Subcutaneous abdominal adipose tissue (tissue), 5 donors: ENCODE measurements at regions not wholly inside any gene's neighbourhood (a gene's known extent, or its start where the extent isn't known, plus 50 kb on each side); places are given as distances from the start of the nearest gene placed in this dataset.
"Not testable (repeated sequence)": the region's sequence is repeated elsewhere in the genome, so short reads cannot be mapped to it uniquely, and the experiment has no call there.

Experiments
- H3K27ac ChIP-seq: one replicate; pipeline ENCODE4 v1.7.0; 2013; ENCODE audit warnings: low read depth, mild to moderate bottlenecking, inconsistent platforms, low read length, moderate library complexity
- H3K27me3 ChIP-seq, 5 donors: one replicate each; pipeline ENCODE4 v1.7.0; 2013; ENCODE audit warnings: low read length in 5 of 5, inconsistent platforms in 1 of 5; ENCODE audit not compliant: control insufficient read depth in 5 of 5, insufficient read depth in 4 of 5
- H3K36me3 ChIP-seq, 5 donors: one replicate each; pipeline ENCODE4 v1.7.0; 2013; ENCODE audit warnings: low read length in 5 of 5; ENCODE audit not compliant: control insufficient read depth in 5 of 5, insufficient read depth in 5 of 5
- H3K4me1 ChIP-seq, 5 donors: one replicate each; pipeline ENCODE4 v1.7.0; 2013; ENCODE audit warnings: low read length in 5 of 5, mild to moderate bottlenecking in 3 of 5, moderate library complexity in 1 of 5; ENCODE audit not compliant: control insufficient read depth in 5 of 5, insufficient read depth in 5 of 5
- H3K4me3 ChIP-seq, 5 donors: one replicate each; pipeline ENCODE4 v1.7.0; 2013; ENCODE audit warnings: low read length in 5 of 5, low read depth in 1 of 5
- H3K9ac ChIP-seq, 5 donors: one replicate each; pipeline ENCODE4 v1.7.0; 2013; ENCODE audit warnings: low read length in 5 of 5, mild to moderate bottlenecking in 4 of 5, moderate library complexity in 3 of 5
- H3K9me3 ChIP-seq, 5 donors: one replicate each; pipeline ENCODE4 v1.7.0; 2013; ENCODE audit warnings: low read length in 5 of 5; ENCODE audit not compliant: control insufficient read depth in 5 of 5
- donor health status: healthy.
- donor health status: healthy.
- donor health status: healthy.
- donor health status: healthy.
- donor health status: healthy.

DNA sequence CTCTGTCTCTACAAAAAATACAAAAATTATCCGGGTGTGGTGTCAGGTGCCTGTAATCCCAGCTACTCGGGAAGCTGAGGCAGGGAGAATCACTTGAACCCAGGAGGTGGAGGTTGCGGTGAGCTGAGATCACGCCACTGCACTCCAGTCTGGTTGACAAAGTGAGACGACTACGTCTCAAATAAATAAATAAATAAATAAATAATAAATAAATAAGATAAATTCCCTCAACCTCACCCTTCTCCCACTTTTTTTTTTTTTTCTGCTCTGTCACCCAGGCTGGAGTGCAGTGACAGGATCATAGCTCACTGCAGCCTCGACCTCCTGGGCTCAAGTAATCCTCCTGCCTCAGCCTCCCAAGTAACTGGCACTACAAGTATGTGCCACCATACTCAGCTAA lies 125.9 kb upstream of the CACNA1A start:
- H3K27me3 ChIP-seq: peaks cover 0 to 12% (median 0%) of the 10 kb centered on the region in 5 donors
- H3K4me3 ChIP-seq, H3K27ac ChIP-seq, H3K36me3 ChIP-seq, H3K4me1 ChIP-seq, H3K9me3 ChIP-seq, H3K9ac ChIP-seq: not testable (repeated sequence)

DNA sequence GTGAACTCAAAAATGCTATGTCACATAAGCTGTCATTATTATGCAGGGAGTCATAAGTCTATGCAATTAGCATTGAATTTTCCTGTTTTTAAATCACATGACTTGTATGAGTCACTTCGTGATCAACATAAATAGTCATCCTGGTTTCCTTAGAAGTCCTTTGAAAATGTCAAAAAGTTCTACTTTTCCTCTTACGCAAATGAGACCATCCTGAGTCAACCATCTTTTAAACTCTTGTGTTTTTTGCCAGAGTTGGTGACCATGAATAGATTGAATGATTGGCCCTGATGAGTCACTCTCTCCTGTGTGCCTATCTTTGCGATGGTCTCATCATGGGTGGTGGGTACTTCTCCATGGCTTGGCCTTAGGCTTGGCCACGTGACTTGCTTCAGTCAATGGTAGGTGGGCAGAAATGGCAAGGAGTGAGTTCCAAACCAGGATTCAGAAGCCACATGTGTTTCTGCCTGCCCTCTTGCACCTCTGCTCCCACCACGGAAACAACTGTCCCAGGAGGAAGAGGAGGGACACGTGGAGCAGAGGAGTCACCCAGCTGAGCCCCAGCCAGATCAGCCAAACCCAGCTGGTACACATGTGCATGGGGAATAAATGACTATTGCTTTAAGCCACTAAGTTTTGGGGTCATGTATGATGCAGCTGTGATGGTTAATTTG lies 123.5 kb upstream of the CACNA1A start:
- no peak overlapping the region for H3K27ac ChIP-seq
- no peaks in the 10 kb centered on the region for H3K36me3 ChIP-seq
- no peaks in the 10 kb centered on the region for H3K4me1 ChIP-seq
- H3K4me3 ChIP-seq: no peak overlapping the region
- no peak overlapping the region for H3K9ac ChIP-seq
- peaks cover 0 to 3% (median 0%) of the 10 kb centered on the region in 5 donors for H3K9me3 ChIP-seq
- H3K27me3 ChIP-seq: peaks cover 0 to 16% (median 11%) of the 10 kb centered on the region in 5 donors

DNA sequence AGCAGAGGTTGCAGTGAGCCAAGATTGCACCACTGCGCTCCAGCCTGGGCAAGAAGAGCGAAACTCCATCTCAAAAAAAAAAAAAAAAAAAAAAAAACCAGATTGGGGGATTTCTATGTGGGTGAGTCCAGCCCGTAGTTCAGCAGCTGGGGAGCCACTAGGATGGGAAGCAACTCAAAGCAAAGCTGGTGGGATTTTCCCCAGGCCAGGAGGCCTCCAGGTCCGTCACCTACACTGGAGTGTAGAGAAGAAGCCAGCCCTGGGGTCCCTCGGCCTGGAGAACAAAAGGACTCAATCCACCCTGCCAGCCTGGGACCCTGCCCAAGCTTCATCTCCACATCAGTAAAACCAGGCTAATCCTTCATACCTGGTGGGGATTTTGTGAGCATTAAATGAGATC lies 121.3 kb upstream of the CACNA1A start:
- H3K36me3 ChIP-seq: no peaks in the 10 kb centered on the region
- H3K27me3 ChIP-seq: peaks cover 16 to 31% (median 27%) of the 10 kb centered on the region in 5 donors
- no peak overlapping the region for H3K9ac ChIP-seq
- no peak overlapping the region for H3K27ac ChIP-seq
- peaks cover 0 to 2% (median 0%) of the 10 kb centered on the region in 5 donors for H3K9me3 ChIP-seq
- no peak overlapping the region for H3K4me3 ChIP-seq
- H3K4me1 ChIP-seq: no peaks in the 10 kb centered on the region

DNA sequence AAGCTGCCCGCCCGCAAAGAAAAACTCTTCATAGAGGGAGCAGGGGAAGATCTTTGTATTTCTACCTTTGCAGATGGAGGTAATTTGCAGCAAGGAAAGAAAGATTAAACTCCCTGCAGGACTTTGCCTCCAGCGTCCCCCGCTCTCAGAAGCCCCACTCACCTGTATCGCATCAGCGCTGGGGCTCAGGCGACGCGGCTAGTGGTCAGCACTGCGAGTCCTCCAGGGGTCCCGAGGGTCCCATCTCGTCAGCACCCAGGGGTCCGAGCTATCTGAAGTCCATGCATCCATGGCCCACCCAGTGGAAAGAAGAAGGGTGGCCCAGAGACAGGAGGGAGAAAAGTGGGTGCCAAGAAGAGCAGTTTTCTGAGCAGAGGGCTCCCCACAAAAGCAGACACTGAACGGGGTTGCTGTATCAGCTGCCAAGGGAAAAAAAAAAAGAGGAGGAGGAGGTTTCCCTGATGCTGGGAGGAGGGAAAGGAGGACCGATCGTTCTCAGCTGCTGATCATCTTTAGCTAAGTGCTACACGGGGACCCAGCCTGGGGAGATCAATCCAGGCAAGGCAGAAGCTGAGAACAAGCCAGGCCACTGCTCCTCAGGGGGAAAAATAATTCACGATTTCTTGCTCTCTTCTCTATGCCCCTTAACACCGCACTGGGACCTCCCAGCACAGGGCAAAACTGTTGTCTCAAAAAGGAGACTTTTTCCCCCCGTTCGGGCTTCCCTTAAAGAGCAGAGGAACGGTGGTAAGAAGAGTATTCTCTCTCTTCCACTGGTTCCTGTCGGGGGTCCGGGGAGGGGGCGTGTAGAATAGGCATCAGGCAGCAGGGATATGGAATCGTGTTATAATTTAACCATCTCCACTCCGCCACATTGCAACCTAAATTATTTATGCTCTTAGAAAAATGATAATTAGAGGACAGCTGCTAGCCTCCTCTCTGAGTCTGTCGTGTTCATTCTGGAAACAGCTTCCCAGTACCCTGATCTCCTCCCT lies 117.7 kb upstream of the CACNA1A start:
- Histone ChIP-seq H3K27me3 (peaks cover 16 to 35% (median 23%) of the 10 kb centered on the region in 5 donors), H3K27ac (no peak overlapping the region), H3K36me3 (no peaks in the 10 kb centered on the region), H3K9me3 (no peaks in the 10 kb centered on the region), H3K9ac (no peak overlapping the region), H3K4me3 (no peak overlapping the region), H3K4me1 (no peaks in the 10 kb centered on the region)

DNA sequence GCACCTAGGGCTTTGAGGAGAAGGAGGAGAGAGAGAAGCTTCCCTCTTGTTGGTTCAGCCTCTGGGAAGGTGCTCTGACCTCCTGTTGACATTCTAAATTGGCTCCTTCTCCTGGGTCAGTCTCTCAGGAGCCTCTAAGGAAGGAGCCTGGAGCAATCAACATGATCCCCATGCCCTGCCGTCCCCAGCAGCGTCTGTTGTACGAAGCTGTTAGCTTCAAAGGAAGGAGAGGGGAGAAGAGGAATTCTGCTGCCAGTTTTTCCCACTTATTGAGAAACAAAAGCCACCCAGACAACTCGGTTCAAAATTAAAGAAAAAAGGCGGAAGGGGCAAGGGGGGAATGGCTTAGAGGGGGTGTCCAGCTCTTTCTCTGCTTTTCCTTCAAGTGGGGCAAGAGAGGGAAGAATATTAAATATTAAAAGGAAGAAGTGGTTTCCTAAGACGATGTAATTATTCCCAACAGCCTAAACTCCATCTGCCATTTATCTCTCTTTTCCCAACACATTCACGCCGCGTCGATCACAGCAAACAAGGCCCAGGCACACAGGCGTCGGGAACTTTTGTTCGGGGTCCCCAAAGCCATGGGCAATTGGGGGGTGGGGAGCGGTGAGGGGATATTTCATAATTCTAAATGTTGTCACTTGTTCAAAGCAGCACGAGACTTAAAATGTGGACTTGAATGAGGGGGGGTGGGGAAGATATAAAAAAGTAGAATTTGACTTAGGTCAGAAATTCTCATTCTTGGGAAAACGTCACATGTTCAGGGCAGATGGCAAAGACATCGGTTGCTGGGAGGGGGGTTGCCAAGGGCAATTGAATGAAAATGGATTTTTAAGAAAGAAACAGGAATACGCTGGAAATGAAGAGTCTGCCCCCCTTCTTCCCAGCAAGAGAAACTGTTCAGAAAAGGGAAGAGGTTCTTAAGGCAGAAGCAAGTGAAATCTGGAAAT lies 116.8 kb upstream of the CACNA1A start:
- H3K27ac ChIP-seq: no peak overlapping the region
- H3K4me3 ChIP-seq: no peak overlapping the region
- peaks cover 20 to 36% (median 23%) of the 10 kb centered on the region in 5 donors for H3K27me3 ChIP-seq
- H3K4me1 ChIP-seq: no peaks in the 10 kb centered on the region
- H3K36me3 ChIP-seq: no peaks in the 10 kb centered on the region
- no peak overlapping the region for H3K9ac ChIP-seq
- no peaks in the 10 kb centered on the region for H3K9me3 ChIP-seq

DNA sequence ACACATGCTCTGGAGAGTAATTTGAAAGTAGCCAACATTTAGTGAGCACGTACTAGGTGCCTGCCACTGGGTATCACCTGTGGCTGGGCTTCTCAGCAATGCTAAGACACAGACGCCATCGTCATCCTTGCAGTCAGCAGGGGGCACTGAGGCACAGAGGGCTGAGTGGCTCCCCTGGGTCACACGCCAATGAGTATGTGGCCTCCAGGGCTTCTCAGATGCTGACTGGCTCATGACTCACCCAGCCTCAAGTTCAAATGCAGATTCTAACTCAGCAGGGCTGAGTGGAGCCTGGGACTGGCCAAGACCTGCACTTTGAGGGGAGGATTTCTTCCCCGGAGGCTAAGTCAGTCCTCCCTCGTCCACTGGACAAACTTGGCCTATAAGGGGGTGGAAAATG lies 115.1 kb upstream of the CACNA1A start:
- Histone ChIP-seq H3K9me3 (no peaks in the 10 kb centered on the region), H3K27me3 (peaks cover 22 to 40% (median 26%) of the 10 kb centered on the region in 5 donors), H3K4me3 (no peak overlapping the region), H3K9ac (no peak overlapping the region), H3K27ac (no peak overlapping the region), H3K36me3 (no peaks in the 10 kb centered on the region), H3K4me1 (no peaks in the 10 kb centered on the region)

DNA sequence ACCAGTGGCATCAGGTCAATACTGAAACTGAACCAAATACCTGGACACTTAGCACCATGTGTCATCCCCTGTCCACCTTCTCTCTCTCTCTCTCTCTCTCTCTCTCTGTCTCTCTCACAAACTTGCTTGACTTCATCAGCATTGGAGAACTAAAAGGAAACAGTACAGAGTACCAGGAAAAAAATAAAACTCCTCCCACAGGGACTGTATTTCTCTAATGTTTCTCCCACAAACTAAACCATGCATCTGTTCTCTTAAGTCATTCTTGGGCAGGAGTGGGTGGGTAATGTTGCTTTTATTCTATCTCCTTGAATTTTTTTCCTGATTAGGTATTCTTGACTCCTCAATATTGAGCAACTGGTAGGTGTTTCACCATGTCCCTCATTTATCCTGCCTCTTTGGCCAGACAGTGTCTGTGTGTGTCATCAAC lies 112.9 kb upstream of the CACNA1A start:
- no peak overlapping the region for H3K9ac ChIP-seq
- no peaks in the 10 kb centered on the region for H3K36me3 ChIP-seq
- H3K4me3 ChIP-seq: no peak overlapping the region
- no peaks in the 10 kb centered on the region for H3K4me1 ChIP-seq
- H3K27me3 ChIP-seq: peaks cover 17 to 30% (median 21%) of the 10 kb centered on the region in 5 donors
- H3K27ac ChIP-seq: no peak overlapping the region
- no peaks in the 10 kb centered on the region for H3K9me3 ChIP-seq

DNA sequence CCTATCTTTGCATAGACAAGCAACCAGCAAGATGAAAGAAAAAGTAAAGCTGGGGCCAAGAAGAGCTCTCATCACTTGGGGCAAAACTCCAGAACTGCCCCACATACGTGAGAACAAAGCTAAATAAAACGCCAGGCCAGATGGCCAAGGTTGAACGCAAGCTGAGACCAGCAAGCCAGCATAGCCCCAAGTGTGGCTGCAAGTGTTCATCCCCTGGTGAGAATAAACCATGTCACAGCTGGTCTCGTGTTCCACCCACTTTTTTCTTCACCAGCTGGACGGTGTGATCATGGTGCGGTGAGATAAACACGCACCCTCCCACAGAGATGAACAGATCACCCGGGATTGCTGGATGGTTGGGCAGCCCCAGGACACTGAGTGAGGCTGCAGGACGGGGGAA lies 109.6 kb upstream of the CACNA1A start:
- Histone ChIP-seq H3K9me3 (no peaks in the 10 kb centered on the region), H3K9ac (no peak overlapping the region), H3K27ac (no peak overlapping the region), H3K4me1 (no peaks in the 10 kb centered on the region), H3K27me3 (peaks cover 3 to 15% (median 6%) of the 10 kb centered on the region in 5 donors), H3K4me3 (no peak overlapping the region), H3K36me3 (no peaks in the 10 kb centered on the region)

DNA sequence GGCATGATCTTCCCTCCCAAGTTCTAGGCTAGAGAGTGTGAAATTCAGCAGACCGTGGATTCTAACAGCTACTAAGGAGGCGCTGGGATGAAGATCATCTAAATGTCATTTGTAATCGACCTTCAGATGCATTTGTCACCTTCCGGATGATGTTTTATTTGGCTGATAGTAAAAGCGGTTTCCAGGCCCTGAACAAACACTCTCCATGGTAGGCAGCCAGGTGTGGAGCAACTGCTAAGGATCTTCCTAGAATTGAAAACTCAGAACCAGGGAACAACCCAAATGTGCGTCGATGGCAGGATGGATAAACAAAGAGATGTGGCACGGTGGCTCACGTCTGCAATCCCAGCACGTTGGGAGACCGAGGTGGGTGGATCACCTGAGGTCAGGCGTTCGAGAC lies 107.2 kb upstream of the CACNA1A start:
- H3K4me3 ChIP-seq: no peak overlapping the region
- peaks cover 5 to 15% (median 6%) of the 10 kb centered on the region in 5 donors for H3K27me3 ChIP-seq

More for the DNA sequence above, 107.2 kb upstream of the CACNA1A start:
- Histone ChIP-seq H3K36me3 (no peaks in the 10 kb centered on the region), H3K4me1 (no peaks in the 10 kb centered on the region), H3K9ac (no peak overlapping the region), H3K27ac (no peak overlapping the region), H3K9me3 (no peaks in the 10 kb centered on the region)
